H9 (cell line): ENCODE measurements at regions not wholly inside any gene's neighbourhood (a gene's known extent, or its start where the extent isn't known, plus 50 kb on each side); places are given as distances from the start of the nearest gene placed in this dataset.

Experiments
- DNase-seq: peaks from one replicate; pipeline ENCODE4 v3.0.0-alpha.2; 2017
- H2AFZ ChIP-seq: one replicate; pipeline ENCODE4 v1.6.1; 2013; ENCODE audit warnings: mild to moderate bottlenecking, low read length, control low read depth, moderate library complexity
- H2AK5ac ChIP-seq: 2 replicates; pipeline ENCODE4 v1.6.1; 2013; ENCODE audit warnings: low read length, control low read depth, mixed read lengths; ENCODE audit not compliant: insufficient read length
- H2BK120ac ChIP-seq: one replicate; pipeline ENCODE4 v1.6.1; 2013; ENCODE audit warnings: low read depth, mild to moderate bottlenecking, low read length, control low read depth, inconsistent platforms; ENCODE audit not compliant: poor library complexity, severe bottlenecking
- H2BK12ac ChIP-seq: 2 replicates; pipeline ENCODE4 v1.6.1; 2013; ENCODE audit warnings: low read length, control low read depth, mixed read lengths, low read depth; ENCODE audit not compliant: insufficient read length
- H2BK15ac ChIP-seq: 2 replicates; pipeline ENCODE4 v1.6.1; 2013; ENCODE audit warnings: low read depth, low read length, control low read depth
- H2BK20ac ChIP-seq: one replicate; pipeline ENCODE4 v1.6.1; 2013; ENCODE audit warnings: low read depth, mild to moderate bottlenecking, low read length, control low read depth, inconsistent platforms; ENCODE audit not compliant: poor library complexity, severe bottlenecking
- H2BK5ac ChIP-seq: 2 replicates; pipeline ENCODE4 v1.6.1; 2013; ENCODE audit warnings: low read length, control low read depth, mixed read lengths; ENCODE audit not compliant: insufficient read length
- H3K14ac ChIP-seq: 2 replicates; pipeline ENCODE4 v1.6.1; 2013; ENCODE audit warnings: low read length, control low read depth; ENCODE audit not compliant: insufficient read depth
- H3K18ac ChIP-seq: 2 replicates; pipeline ENCODE4 v1.6.1; 2013; ENCODE audit warnings: low read depth, mild to moderate bottlenecking, mixed read lengths, low read length, control low read depth; ENCODE audit not compliant: insufficient read length
- H3K23ac ChIP-seq: 2 replicates; pipeline ENCODE4 v1.6.1; 2013; ENCODE audit warnings: low read length, control low read depth, mixed read lengths, low read depth; ENCODE audit not compliant: insufficient read length
- H3K23me2 ChIP-seq: 2 replicates; pipeline ENCODE4 v1.6.1; 2013; ENCODE audit warnings: low read depth, mild to moderate bottlenecking, mixed read lengths, low read length, control low read depth; ENCODE audit not compliant: insufficient read length, poor library complexity, severe bottlenecking
- H3K27ac ChIP-seq: 2 replicates; pipeline ENCODE4 v1.5.1; 2013; ENCODE audit warnings: low read length, control low read depth, mixed read lengths, low read depth; ENCODE audit not compliant: insufficient read length
- H3K27me3 ChIP-seq: 2 replicates; pipeline ENCODE4 v1.6.1; 2013; ENCODE audit warnings: low read length, control low read depth, inconsistent platforms; ENCODE audit not compliant: insufficient read depth
- H3K4ac ChIP-seq: 2 replicates; pipeline ENCODE4 v1.6.1; 2013; ENCODE audit warnings: low read depth, mild to moderate bottlenecking, control low read depth, inconsistent platforms, low read length, moderate library complexity
- H3K4me1 ChIP-seq: 2 replicates; pipeline ENCODE4 v1.6.1; 2013; ENCODE audit warnings: low read length, control low read depth, inconsistent platforms; ENCODE audit not compliant: insufficient read depth
- H3K4me2 ChIP-seq: 2 replicates; pipeline ENCODE4 v1.6.1; 2013; ENCODE audit warnings: low read length, control low read depth, mixed read lengths; ENCODE audit not compliant: insufficient read length, insufficient read depth
- H3K56ac ChIP-seq: 2 replicates; pipeline ENCODE4 v1.6.1; 2013; ENCODE audit warnings: low read depth, mild to moderate bottlenecking, mixed read lengths, low read length, control low read depth; ENCODE audit not compliant: insufficient read length
- H3K79me1 ChIP-seq: 2 replicates; pipeline ENCODE4 v1.6.1; 2013; ENCODE audit warnings: low read depth, mild to moderate bottlenecking, moderate library complexity, low read length, control low read depth, inconsistent platforms; ENCODE audit not compliant: insufficient read depth, poor library complexity, severe bottlenecking
- H3K79me2 ChIP-seq: 2 replicates; pipeline ENCODE4 v1.6.1; 2013; ENCODE audit warnings: low read length, control low read depth, inconsistent platforms; ENCODE audit not compliant: insufficient read depth
- H3K9ac ChIP-seq: 2 replicates; pipeline ENCODE4 v1.6.1; 2013; ENCODE audit warnings: low read length, control low read depth, mixed read lengths; ENCODE audit not compliant: insufficient read length; ENCODE audit errors: extremely low read depth
- H3K9me3 ChIP-seq: one replicate; pipeline ENCODE4 v1.6.1; 2013; ENCODE audit warnings: low read depth, low read length, inconsistent platforms; ENCODE audit not compliant: control insufficient read depth
- H3T11ph ChIP-seq: one replicate; pipeline ENCODE4 v1.6.1; 2013; ENCODE audit warnings: mild to moderate bottlenecking, low read length, control low read depth, inconsistent platforms
- H4K20me1 ChIP-seq: one replicate; pipeline ENCODE4 v1.6.1; 2013; ENCODE audit not compliant: control insufficient read depth, insufficient read length, insufficient read depth
- H4K5ac ChIP-seq: 2 replicates; pipeline ENCODE4 v1.6.1; 2013; ENCODE audit warnings: low read depth, mild to moderate bottlenecking, mixed read lengths, low read length, control low read depth; ENCODE audit not compliant: insufficient read length
- H4K8ac ChIP-seq: replicated peaks from 2 replicates; pipeline ENCODE4 v1.6.1; 2013; ENCODE audit warnings: low read length, control low read depth, mixed read lengths, low read depth; ENCODE audit not compliant: insufficient read length
- H4K91ac ChIP-seq: 2 replicates; pipeline ENCODE4 v1.6.1; 2013; ENCODE audit warnings: low read depth, mild to moderate bottlenecking, moderate library complexity, mixed read lengths, low read length, control low read depth; ENCODE audit not compliant: insufficient read length
- H3K27ac Mint-ChIP-seq, 3 experiments: 2 replicates in 2 of 3; 3 replicates in 1 of 3; pipeline ENCODE4 v1.8.0; 2020 to 2021; ENCODE audit warnings: mixed read lengths in 3 of 3, mild to moderate bottlenecking in 1 of 3, moderate library complexity in 1 of 3
- H3K27me3 Mint-ChIP-seq: 2 replicates; pipeline ENCODE4 v1.8.0; 2021; ENCODE audit warnings: low read depth, mild to moderate bottlenecking, moderate library complexity, mixed read lengths
- H3K36me3 Mint-ChIP-seq, 3 experiments: 2 replicates in 2 of 3; 3 replicates in 1 of 3; pipeline ENCODE4 v1.8.0; 2020 to 2021; ENCODE audit warnings: low read depth in 3 of 3, mixed read lengths in 3 of 3; ENCODE audit not compliant: insufficient read depth in 1 of 3
- H3K4me1 Mint-ChIP-seq, 2 experiments: 2 replicates each; pipeline ENCODE4 v1.8.0; 2020; ENCODE audit warnings: mixed read lengths in 2 of 2
- H3K4me3 Mint-ChIP-seq, 2 experiments: 2 replicates in 1 of 2; 3 replicates in 1 of 2; pipeline ENCODE4 v1.8.0; 2020 to 2021; ENCODE audit warnings: mild to moderate bottlenecking in 2 of 2, mixed read lengths in 2 of 2, moderate library complexity in 1 of 2
- H3K9me3 Mint-ChIP-seq, 2 experiments: 2 replicates in 1 of 2; 3 replicates in 1 of 2; pipeline ENCODE4 v1.8.0; 2020; ENCODE audit warnings: mild to moderate bottlenecking in 2 of 2, mixed read lengths in 2 of 2, moderate library complexity in 1 of 2
- WGBS: extraction: QIAGEN DNeasy Blood & Tissue Kit; methylation state at CpG from one replicate; pipeline ENCODE4 v1.1.7; 2013; ENCODE audit warnings: missing lambda C conversion rate, low lambda C conversion rate, mixed read lengths; ENCODE audit not compliant: insufficient read length; ENCODE audit errors: extremely low coverage; 5-methylcytosine and 5-hydroxymethylcytosine counted together
- TF ChIP-seq, protein P1 (sequence below): fragments of 200-600 bp; sonication (generic); conservative IDR thresholded peaks from 3 replicates; pipeline ENCODE4 v1.8.0; 2021; ENCODE audit warnings: antibody characterized with exemption, mild to moderate bottlenecking

- H2BK15ac ChIP-seq = no peak overlapping the region
- H3K14ac ChIP-seq = no peak overlapping the region
- H3K4me1 ChIP-seq = no peaks in the 10 kb centered on the region
- no peak overlapping the region for H3K18ac ChIP-seq
- H3K9me3 ChIP-seq = no peaks in the 10 kb centered on the region
- no peaks in the 10 kb centered on the region for H3K36me3 Mint-ChIP-seq
- H2AFZ ChIP-seq = no peak overlapping the region
- no peak overlapping the region for H2BK20ac ChIP-seq
- H3K4ac ChIP-seq = no peak overlapping the region
- H3K23me2 ChIP-seq = no peaks in the 10 kb centered on the region
- H4K5ac ChIP-seq = no peak overlapping the region
- peaks cover 32% of the 10 kb centered on the region for H3K27me3 Mint-ChIP-seq
- no peak overlapping the region for H2BK120ac ChIP-seq
- H3K79me2 ChIP-seq = no peaks in the 10 kb centered on the region
- no peak overlapping the region for H3K4me3 Mint-ChIP-seq
- H2AK5ac ChIP-seq = no peak overlapping the region
- H3T11ph ChIP-seq = no peak overlapping the region
- no peak overlapping the region for H4K8ac ChIP-seq
- H3K4me2 ChIP-seq = no peak overlapping the region
- DNase-seq = no peak
- no peak overlapping the region for H3K9ac ChIP-seq
- 0 out of 2 replicates have a peak, but pooled peaks cover 2% of the 10 kb centered on the region for H3K27me3 ChIP-seq
- H4K91ac ChIP-seq = no peak overlapping the region
- WGBS = no CpG with 5 or more reads among the region's 1 CpG
- H4K20me1 ChIP-seq = no peaks in the 10 kb centered on the region
- no peaks in the 10 kb centered on the region for H3K79me1 ChIP-seq
- TF ChIP-seq, protein P1, sequence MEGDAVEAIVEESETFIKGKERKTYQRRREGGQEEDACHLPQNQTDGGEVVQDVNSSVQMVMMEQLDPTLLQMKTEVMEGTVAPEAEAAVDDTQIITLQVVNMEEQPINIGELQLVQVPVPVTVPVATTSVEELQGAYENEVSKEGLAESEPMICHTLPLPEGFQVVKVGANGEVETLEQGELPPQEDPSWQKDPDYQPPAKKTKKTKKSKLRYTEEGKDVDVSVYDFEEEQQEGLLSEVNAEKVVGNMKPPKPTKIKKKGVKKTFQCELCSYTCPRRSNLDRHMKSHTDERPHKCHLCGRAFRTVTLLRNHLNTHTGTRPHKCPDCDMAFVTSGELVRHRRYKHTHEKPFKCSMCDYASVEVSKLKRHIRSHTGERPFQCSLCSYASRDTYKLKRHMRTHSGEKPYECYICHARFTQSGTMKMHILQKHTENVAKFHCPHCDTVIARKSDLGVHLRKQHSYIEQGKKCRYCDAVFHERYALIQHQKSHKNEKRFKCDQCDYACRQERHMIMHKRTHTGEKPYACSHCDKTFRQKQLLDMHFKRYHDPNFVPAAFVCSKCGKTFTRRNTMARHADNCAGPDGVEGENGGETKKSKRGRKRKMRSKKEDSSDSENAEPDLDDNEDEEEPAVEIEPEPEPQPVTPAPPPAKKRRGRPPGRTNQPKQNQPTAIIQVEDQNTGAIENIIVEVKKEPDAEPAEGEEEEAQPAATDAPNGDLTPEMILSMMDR = no peak
- H3K56ac ChIP-seq = no peak overlapping the region
- H2BK5ac ChIP-seq = no peak overlapping the region
- H3K4me1 Mint-ChIP-seq = peaks cover 7 to 12% of the 10 kb centered on the region in 2 experiments
- H2BK12ac ChIP-seq = no peak overlapping the region
- no peak overlapping the region for H3K23ac ChIP-seq
- no peaks in the 10 kb centered on the region for H3K9me3 Mint-ChIP-seq
- H3K27ac Mint-ChIP-seq = no peak overlapping the region
- H3K27ac ChIP-seq = no peak overlapping the region
Measured at GRCh38 chr1:48062353-48062752, 65.2 kb upstream of the TRABD2B start.
